AG10803 (cell line): ENCODE measurements at regions not wholly inside any gene's neighbourhood (a gene's known extent, or its start where the extent isn't known, plus 50 kb on each side); places are given as distances from the start of the nearest gene placed in this dataset.

Source experiments
- DNase-seq: peaks from one replicate; pipeline ENCODE4 v3.0.0; 2010; ENCODE audit warnings: low read depth
- H3K4me3 ChIP-seq: 2 replicates; pipeline ENCODE4 v1.5.1; 2011; ENCODE audit warnings: mild to moderate bottlenecking, low read length, control low read depth
- CTCF ChIP-seq: conservative IDR thresholded peaks from 2 replicates; pipeline ENCODE4 v1.5.1; 2011; ENCODE audit warnings: mild to moderate bottlenecking, low read length, control low read depth, inconsistent platforms

- no peak for TF ChIP-seq CTCF
- DNase-seq, result peak; percentile 100
- no peak overlapping the region for H3K4me3 ChIP-seq
Measured at GRCh38 chr13:33639158-33639557, 178.8 kb upstream of the RFC3 start.

DNA sequence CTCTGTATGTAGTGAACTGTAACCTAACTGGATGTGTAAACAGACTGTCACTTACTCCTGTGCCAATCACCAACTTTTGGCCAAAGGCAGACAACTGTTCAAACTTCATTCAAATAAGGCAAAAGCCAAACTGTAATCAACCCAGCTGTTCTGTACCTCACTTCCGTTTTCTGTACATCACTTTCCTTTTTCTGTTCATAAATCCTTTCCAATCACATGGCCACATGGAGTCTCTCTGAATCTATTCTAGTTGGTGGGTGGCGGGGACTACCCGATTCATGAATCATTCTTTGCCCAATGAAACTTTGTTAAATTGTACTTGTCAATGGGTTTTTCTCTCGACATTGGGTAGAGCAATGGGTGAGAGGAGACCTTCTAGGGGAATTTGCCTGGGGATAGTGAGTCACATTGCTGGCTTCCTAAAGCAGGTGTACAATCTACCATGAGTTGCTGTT is 178.3 kb upstream of the RFC3 start:
- no peak for TF ChIP-seq CTCF
- DNase-seq, result no peak

DNA sequence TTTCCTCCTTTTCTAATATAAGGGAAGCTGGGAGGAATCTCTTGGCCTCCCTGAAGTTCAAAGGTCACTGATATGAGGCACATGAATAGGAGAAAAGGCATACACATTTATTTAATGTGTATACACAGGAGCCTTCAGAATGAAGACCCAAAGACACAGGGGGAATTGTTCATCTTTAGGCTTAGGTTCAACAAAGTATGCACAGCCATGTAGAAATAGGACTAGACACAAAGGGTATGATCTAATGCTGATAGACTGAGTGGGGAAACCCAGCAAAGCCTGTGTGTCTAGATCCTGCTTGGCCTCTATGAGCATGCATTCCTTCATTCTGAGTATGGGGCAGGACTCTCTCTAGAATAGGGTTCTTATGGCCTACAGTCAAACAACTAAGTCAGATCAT is 177.1 kb upstream of the RFC3 start:
- no peak overlapping the region for H3K4me3 ChIP-seq
- DNase-seq, result peak; percentile 41
- TF ChIP-seq CTCF, result no peak

More for the DNA sequence above, 178.3 kb upstream of the RFC3 start:
- no peak overlapping the region for H3K4me3 ChIP-seq

DNA sequence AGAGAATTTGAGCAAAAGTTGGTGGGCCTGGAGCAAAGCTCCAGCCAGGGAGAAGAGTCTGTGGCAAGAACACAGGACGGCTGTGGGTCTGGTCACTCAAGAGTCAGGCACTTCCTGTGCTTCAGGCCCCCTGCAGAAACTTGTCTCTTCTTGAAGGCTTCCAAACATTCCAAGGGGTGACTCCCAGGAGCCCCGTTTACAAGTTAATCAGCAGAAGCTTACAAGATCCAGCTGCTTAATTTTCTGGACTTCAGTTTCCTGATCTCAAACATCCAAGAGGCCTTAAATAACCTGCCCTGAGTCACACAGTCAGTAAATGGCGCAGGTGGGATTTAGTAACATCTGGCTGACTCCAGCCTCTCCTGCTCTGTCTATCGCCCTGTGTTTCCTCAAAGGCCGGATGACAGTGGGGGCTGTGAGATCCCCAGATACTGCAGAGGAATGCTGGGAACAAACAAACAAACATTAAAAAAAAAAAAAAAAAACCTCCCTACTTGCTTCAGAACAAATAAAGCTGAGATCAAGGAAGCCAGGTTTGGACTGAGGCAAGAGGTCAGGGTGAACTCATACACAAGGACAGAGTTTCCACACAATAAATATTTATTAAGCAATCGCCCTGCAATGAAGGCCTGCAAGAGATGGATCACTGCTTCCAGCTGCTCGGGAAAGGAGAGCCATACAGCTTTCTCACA is 175.4 kb upstream of the RFC3 start:
- H3K4me3 ChIP-seq, result no peak overlapping the region
- no peak for TF ChIP-seq CTCF
- DNase-seq, result peak; percentile 97

GRCh38 chr13:33644581-33645543 is 173.1 kb upstream of the RFC3 start:
- no peak for TF ChIP-seq CTCF
- no peak overlapping the region for H3K4me3 ChIP-seq
- DNase-seq, result peak; percentile 93

GRCh38 chr13:33645591-33646554 is 172.1 kb upstream of the RFC3 start:
- no peak for TF ChIP-seq CTCF
- DNase-seq, result no peak

More at GRCh38 chr13:33645591-33646554, 172.1 kb upstream of the RFC3 start:
- no peak overlapping the region for H3K4me3 ChIP-seq
